ENCODE measurements at regions not wholly inside any gene's neighbourhood (a gene's known extent, or its start where the extent isn't known, plus 50 kb on each side); places are given as distances from the start of the nearest gene placed in this dataset.

GRCh38 chr11:95435628-95436353, 204.8 kb upstream of the SESN3 start:
- Histone ChIP-seq H3K27me3 (replicated peaks in 1 of 4; ENCODE audit: control insufficient read depth in 3 of 4, extremely low read depth in 1 of 4, insufficient read depth in 3 of 4, low read length in 3 of 4) (no peaks in the 10 kb centered on the region), H2AFZ (ENCODE audit: low read length) (0 out of 2 replicates have a peak overlapping the region, but pooled peaks have one; percentile 14), H3K27ac (ENCODE audit: low read depth, low read length) (no peak overlapping the region), H2BK15ac (ENCODE audit: low read length) (0 out of 2 replicates have a peak overlapping the region, but pooled peaks have one; percentile 47), H3K4ac (replicated peaks; ENCODE audit: insufficient read length, low read depth, low read length) (no peak overlapping the region), H3K56ac (replicated peaks; ENCODE audit: insufficient read length, low read depth, low read length) (no peak overlapping the region), H3K36me3 (ENCODE audit: control insufficient read depth in 2 of 4, insufficient read depth in 4 of 4, low read length in 3 of 4) (no peaks in the 10 kb centered on the region; a peak in 1 of 8 replicates), H3K79me2 (ENCODE audit: control insufficient read depth in 1 of 2, insufficient read depth in 2 of 2, low read length in 2 of 2) (no peaks in the 10 kb centered on the region), H3K4me1 (replicated peaks in 1 of 4; ENCODE audit: control insufficient read depth in 3 of 4, insufficient read depth in 4 of 4, low read length in 3 of 4) (peaks cover 0 to 7% (median 0%) of the 10 kb centered on the region in 4 experiments; a peak in 1 of 7 replicates), H3K9ac (replicated peaks in 1 of 4; ENCODE audit: extremely low read depth in 1 of 4, low read depth in 3 of 4, low read length in 3 of 4) (no peak overlapping the region), H3K4me3 (ENCODE audit: extremely low read depth in 1 of 4, insufficient read depth in 2 of 4, low read depth in 3 of 4, low read length in 4 of 4) (no peak overlapping the region), H3K4me2 (ENCODE audit: insufficient read depth in 1 of 2, low read depth in 2 of 2, low read length in 2 of 2) (no peak overlapping the region), H4K20me1 (replicated peaks in 1 of 2; ENCODE audit: control insufficient read depth in 1 of 2, insufficient read depth in 2 of 2, low read length in 2 of 2) (no peaks in the 10 kb centered on the region), H4K5ac (ENCODE audit: insufficient read length, low read depth, low read length) (no peak overlapping the region), H2BK20ac (ENCODE audit: low read length) (no peak overlapping the region; the same call in 1 of the 2 replicates), H2AK5ac (ENCODE audit: low read depth, low read length) (no peak overlapping the region), H4K91ac (replicated peaks; ENCODE audit: insufficient read length, low read length) (no peak overlapping the region), H4K8ac (ENCODE audit: extremely low read depth, insufficient read depth, low read length) (no peak overlapping the region), H3K9me3 (ENCODE audit: insufficient read depth in 2 of 2, low read depth in 1 of 2, low read length in 1 of 2) (no peaks in the 10 kb centered on the region), H2BK5ac (ENCODE audit: low read depth, low read length) (no peak overlapping the region; the same call in 1 of the 2 replicates), H2BK12ac (ENCODE audit: low read depth, low read length) (no peak overlapping the region; the same call in 1 of the 2 replicates), H2BK120ac (replicated peaks; ENCODE audit: low read depth, low read length) (peak overlapping the region; percentile 13), H3K14ac (ENCODE audit: insufficient read length) (no peak overlapping the region), H3K23me2 (ENCODE audit: low read depth, low read length) (no peaks in the 10 kb centered on the region), H3K79me1 (ENCODE audit: low read depth, low read length) (no peaks in the 10 kb centered on the region), H3K23ac (ENCODE audit: insufficient read length) (no peak overlapping the region), H3K18ac (ENCODE audit: extremely low read depth, low read length) (no peak overlapping the region; the same call in 1 of the 2 replicates)
- FAIRE-seq (no peak), DNase-seq (ENCODE audit: low read depth in 1 of 2, low spot score in 2 of 2) (no peak)
- ChIA-PET POLR2A (ENCODE audit: partially characterized antibody) (no interaction called here), CTCF (ENCODE audit: partially characterized antibody) (interaction anchor here (1.4 to 4.8 kb wide), 2 partner anchors 10 to 270 kb away, joined by 4 to 22 read pairs; no protein-coding TSS in a partner anchor)
- 89% methylated on average over 1 of the region's 9 CpGs; no CpG with 5 or more reads in 1 of the 2 experiments for WGBS, 2 experiments (ENCODE audit: extremely low coverage in 1 of 2, insufficient coverage in 1 of 2, insufficient read length in 1 of 2, insufficient replicate concordance in 2 of 2, low coverage in 1 of 2, low lambda C conversion rate in 2 of 2, missing lambda C conversion rate in 1 of 2)
- TF ChIP-seq CBX5 (IDR thresholded peaks at IDR 0.05; ENCODE audit: low read depth, low read length) (no peak), CTCF (IDR thresholded peaks at IDR 0.05; ENCODE audit: control extremely low read depth in 1 of 3, insufficient read depth in 1 of 3, low read depth in 1 of 3, low read length in 3 of 3) (no peak)
